ENCODE measurements at regions not wholly inside any gene's neighbourhood (a gene's known extent, or its start where the extent isn't known, plus 50 kb on each side); places are given as distances from the start of the nearest gene placed in this dataset.

DNA sequence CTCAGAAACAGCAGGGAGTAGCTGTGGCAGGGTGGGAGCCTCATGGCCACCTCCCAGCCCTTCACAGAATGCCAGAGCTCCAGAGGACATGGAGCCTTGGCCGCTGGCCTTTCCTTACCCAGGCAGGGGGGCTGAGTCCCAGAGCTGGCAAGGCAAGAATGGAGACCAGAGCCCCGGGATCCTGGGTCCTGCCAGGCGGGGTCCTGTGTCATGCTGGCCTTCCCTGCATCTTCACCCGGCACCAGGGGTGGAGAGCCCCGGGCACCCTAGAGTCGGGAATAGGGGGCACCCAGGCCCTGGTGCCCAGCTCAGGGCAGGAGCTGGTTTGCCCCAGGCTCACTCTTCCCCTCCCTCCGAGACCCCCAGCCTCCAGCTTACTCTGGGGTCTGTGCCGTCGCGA lies 519.9 kb downstream of the TBC1D22A start:
- TF ChIP-seq, protein P1, sequence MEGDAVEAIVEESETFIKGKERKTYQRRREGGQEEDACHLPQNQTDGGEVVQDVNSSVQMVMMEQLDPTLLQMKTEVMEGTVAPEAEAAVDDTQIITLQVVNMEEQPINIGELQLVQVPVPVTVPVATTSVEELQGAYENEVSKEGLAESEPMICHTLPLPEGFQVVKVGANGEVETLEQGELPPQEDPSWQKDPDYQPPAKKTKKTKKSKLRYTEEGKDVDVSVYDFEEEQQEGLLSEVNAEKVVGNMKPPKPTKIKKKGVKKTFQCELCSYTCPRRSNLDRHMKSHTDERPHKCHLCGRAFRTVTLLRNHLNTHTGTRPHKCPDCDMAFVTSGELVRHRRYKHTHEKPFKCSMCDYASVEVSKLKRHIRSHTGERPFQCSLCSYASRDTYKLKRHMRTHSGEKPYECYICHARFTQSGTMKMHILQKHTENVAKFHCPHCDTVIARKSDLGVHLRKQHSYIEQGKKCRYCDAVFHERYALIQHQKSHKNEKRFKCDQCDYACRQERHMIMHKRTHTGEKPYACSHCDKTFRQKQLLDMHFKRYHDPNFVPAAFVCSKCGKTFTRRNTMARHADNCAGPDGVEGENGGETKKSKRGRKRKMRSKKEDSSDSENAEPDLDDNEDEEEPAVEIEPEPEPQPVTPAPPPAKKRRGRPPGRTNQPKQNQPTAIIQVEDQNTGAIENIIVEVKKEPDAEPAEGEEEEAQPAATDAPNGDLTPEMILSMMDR (conservative IDR thresholded peaks at IDR 0.05; ENCODE audit: low read length), result no peak
- no peak for TF ChIP-seq EZH2phosphoT487 (IDR thresholded peaks at IDR 0.05; ENCODE audit: borderline replicate concordance)
